NCI-H2227 treated with DMSO at 0.1 percent for 48 hours (cell line): ENCODE measurements at regions not wholly inside any gene's neighbourhood (a gene's known extent, or its start where the extent isn't known, plus 50 kb on each side); places are given as distances from the start of the nearest gene placed in this dataset.

Experiments used
- DNase-seq: peaks from one replicate; lab custom pipeline; 2025; lab: John Stamatoyannopoulos, UW

DNA sequence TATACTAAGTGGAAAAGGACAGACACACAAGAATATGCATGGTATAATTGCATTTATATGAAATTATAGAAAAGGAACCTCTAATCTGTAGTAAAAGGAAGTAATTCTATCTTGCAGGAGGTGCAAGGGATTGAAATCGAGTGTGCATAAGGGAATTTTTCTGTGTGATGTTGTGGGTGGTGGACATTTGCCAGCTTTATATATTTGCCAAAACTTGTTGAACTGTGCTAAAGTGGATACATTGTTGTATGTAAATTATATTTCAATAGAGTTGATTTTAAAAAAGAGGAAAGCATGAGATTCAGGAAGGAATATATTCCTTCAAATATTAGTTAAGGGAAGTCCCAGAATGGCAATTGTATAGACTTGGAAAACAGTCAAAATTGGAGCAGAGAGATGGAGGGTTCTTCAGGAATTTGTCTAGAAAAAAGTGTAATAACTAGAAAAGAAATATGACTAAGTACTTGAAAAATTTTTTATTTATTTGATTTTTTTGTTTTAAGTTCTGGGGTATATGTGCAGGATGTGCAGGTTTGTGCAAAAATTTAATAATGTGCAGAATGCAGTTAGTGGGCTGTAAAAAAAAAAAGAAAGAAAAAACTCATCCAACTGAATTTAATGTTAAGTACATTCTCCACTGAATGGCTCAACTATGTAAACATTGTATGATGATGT is 96.1 kb downstream of the ARL4A start:
- no peak for DNase-seq

DNA sequence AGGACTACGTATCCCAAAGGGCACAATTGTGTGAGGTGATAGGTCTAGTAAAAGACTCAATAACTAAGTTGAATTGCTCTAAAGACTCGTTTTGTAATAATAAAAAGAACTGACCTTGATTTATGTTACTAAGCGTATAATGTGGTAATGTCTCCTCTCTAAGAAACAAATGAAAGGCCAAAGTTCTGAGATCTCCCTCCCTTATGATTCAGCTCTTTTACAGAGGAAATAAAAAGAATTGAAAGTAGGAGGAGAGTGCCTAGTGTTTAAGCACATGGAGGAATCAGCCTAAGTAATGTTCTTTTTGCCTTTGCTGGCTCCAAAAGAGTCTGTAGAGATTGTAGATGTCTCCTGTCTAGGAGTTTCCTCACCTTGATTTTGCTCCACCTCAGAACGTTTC is 98.0 kb downstream of the ARL4A start:
- no peak for DNase-seq

DNA sequence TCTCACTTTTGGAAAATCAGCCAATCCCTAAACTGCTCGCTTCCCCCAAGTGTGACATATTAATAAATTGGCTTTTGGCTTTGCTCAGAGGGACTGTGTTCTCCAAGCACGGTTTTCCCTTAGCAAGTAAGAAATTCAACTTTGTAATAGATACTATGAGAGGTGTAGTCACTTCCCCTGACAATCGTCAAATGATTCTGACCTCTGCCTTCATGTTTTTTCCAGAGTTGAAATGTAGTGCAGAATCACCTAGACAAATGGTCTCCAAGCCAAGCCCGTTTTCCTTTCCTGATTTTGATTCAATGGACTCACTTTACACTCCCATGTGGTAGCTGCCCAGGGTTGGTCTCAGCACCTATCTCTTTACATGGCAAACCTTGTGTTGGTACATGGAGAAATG is 99.1 kb downstream of the ARL4A start:
- DNase-seq: no peak

DNA sequence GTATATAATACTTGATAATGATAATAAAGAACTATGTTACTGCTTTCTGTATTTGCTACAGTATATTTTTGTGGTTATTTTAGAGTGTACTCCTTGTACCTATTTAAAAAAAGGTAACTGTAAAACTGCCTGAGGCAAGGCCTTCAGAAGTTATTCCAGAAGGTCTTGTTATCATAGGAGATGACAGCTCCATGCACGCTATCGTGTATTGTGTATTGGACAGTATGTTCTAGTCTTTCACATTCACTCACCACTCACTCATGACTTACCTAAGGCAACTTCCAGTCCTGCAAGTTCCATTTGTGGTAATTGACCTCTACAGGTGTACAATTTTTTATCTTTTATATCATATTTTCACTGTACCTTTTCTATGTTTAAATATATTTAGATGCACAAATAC is 100.7 kb downstream of the ARL4A start:
- DNase-seq: no peak

DNA sequence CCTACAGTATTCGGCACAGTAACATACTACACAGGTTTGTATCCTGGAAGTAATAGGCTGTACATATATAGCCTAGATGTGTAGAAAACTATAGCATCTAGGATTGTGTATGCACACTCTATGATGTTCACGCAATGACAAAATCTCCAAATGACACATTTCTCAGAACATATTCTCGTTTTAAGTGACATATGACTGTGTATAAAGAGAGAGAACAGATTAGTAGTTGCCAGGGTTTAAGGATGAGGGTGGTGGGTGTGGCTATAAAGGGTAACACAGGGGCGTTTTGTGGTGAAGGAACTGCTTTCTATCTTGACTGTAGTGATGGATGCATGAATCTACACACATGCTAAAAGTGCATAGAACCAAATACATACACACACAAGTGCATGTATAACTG is 101.2 kb downstream of the ARL4A start:
- DNase-seq: no peak

DNA sequence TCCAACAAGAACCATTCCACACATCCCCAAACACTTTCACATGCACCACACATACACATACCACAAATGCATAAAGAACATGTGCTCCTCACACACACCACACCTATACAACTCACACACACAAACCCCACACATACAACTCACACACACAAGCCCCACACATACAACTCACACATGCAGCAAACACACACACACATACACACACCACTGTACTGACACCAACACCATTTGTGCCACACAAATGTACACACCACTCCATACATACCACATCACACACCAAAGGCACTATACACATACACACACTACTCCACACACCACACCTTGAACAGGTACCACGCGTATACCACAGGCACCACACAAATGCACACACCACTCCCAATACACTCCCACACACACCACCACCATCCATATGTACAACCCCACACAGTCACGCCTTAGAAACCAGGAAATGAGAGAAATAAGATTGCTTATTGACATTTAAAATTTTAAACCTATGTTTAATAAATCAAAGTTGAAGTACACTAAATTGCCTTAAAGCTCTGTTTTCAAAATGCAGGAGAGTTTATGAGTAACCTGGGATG is 107.4 kb downstream of the ARL4A start:
- DNase-seq: no peak

DNA sequence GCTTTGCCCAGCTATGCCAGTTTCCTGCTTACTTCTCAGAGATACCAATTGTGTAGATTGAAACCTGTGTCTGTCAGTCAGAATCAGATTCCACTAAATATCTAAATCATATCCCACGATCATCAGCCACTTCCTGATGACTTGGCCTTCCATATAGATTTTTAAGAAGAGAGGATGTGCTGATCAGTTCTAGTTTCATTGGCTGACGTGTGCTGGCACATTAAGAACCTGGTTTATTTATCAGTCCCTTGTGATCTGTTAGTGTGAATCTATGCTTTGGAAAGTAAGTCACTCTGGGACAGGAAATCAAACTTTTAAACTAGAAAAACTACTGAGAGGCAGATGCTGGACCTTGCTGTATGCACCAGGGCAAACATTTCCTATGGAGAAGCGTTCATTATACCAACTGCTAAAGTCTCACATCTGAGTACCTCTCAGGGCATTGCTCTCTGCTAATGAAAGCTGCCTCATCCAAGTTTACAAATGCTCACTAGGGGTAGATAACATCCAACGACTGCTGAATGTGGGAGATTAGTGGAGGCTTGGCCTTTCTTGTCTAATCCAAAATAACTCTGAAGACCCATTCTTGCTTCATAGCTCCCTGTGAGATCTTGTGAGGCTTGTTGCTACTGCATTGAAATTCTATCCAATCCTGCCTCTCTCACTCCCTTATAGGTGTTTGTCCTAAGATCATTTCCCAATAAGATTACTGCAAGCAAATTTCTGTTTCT is 109.1 kb downstream of the ARL4A start:
- DNase-seq: no peak

DNA sequence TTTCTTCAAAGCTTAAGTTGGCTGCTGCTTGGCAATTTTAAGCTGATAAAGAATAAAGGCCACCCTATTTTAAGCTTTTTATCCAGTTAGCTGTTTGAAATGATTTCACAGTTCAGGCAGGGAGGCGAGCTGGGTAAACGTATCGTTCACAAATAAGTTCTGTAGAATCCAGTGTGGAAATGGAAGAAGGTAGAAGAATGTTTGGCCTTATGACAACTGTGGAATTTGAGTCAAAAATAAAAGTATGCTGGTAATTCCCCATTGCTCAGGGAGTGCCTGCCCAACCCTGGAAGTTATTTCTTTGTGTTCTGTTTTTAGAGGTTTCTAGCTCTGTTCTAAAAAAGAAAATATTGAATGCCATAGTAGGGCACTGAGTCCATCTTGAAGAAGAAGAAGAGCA is 113.1 kb downstream of the ARL4A start:
- DNase-seq: no peak

DNA sequence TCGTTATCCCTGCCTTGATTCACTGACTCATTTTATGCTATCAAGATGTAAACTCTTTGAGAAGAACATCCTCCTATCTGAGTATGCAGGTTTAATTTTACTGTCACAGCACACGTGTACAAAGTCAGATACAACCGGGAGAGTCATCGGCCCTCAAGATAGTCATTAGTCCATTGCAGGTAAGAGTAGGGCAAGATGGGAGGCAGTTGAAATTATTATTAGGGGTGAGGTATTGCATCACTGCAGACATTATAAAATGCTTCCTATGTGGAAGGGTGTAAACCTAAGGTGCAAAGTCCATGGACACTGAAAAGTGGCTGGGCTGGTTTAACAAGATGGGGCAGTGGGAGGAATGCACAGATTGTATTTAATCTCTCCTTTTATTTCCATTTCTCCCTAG is 113.7 kb downstream of the ARL4A start:
- no peak for DNase-seq

DNA sequence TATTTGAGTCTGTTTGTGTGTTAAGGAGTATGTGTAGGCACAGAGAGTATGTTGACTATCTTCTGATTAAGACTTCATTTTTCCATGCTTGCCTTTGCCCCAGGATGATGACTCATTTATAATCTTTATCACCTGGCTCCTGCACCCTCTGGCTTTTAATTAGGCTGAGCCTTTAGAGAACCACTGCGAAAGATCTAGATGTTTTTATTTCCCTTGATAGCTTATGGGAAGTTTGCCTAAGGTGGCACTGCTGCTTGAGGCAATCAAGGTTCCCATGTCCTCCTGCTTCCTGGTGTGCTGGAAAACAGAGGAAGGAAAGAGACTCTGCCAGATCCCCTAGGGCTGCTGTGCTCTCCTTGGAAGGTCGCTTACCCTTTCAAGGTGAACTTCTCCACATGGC is 114.6 kb downstream of the ARL4A start:
- DNase-seq: no peak

DNA sequence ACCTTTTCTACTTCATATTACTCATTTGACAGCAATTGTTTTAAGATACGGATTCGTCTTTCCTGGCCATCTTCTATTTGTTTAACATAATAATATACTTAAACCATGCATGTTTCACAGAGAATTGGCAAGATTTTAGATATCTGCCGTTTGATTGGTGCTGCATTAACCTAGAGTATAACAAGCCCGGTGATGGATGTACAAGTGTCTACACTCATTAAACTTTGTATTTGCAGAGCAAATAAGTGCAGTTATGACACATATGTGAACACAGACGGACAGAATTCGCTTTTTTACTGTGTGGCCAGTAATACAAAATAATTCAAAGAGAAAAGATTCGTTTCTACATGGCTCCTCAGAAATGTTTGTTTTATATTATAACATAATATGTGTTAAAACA is 116.1 kb downstream of the ARL4A start:
- DNase-seq: no peak

DNA sequence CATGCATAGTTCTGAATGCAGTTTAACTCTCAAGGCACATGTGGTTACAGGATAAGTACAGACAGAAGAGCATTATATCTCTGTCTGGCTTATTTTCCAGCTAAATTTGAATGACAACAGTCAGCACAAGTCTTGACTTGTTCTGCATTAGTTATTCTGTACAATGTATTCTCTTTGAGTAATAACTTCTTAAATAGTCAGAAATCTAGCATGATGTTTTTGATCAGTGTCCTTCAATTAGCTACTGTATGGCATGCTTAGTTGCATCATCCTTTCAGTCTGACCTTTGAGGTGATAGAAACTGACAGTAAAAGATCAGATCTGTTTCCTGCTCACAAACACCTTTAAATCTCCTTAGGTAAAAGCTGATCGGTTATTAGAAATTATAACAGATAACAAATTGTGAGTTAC is 118.1 kb downstream of the ARL4A start:
- no peak for DNase-seq

DNA sequence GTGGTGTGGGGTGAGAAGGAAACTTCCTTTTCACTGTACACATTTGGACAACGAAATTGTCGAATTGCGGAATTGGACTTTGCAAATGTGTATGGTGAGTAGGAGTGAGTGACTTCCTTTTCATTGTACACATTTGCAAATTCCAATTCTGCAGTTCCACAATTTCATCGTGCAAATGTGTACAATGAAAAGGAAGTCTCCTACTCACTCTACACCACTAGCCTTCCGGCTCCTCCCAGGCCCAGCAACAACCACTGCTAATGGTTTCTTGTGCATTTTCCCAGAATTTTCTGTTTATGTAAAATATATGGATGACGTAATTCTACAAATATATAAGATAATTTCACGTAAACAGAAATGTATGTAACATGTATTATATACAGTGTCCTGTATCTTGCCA is 118.5 kb downstream of the ARL4A start:
- no peak for DNase-seq

DNA sequence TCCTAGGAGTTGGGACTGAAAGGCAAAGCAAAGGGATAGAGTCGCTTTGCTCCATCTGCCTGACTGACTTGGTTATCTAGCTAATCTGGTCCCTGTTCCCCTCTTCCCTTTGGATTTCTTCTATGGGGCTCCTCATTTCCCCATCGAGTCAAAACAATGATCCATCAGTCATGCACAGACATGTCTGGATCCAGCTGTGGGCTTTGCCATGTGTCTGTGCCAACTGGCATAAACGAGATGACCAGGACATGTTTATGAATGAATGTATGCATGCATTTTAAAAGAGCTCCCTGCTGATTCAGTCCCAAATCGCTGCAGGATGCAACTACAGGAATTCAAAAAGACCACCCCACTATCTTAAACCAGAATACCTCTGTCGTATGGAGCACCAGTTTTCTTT is 122.0 kb downstream of the ARL4A start:
- no peak for DNase-seq

DNA sequence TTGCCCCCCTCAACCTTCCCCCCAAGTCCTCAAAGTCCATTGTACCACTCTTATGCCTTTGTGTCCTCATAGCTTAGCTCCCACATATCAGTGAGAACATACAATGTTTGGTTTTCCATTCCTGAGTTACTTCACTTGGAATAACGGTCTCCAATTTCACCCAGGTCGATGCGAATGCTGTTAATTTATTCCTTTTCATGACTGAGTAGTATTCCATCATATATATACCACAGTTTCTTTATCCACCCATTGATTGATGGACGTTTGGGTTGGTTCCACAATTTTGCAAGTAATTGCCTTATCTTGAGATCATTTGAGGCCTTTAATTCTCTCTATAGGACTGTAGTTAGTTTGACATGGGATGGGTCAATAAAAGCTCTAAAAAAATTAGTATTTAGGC is 124.7 kb downstream of the ARL4A start:
- DNase-seq: no peak

DNA sequence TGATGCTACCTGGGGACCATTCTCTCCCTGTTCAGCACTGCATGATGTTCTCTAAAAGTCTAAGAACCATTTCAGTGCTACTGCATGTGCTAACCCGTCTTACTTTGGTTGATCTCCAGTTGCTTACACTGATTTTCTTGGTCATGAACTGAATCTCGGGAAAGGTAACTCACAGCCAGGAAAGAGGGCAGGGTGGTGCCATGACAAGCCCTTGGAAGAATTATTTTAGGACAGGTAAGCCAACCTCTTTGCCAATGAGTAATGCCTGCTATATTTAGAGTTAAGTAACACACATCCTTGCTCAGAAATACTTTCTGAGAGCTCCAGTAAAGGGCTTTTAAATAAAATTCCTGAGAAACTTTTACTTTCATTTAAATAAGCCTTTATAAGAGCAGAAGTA is 126.7 kb downstream of the ARL4A start:
- no peak for DNase-seq

DNA sequence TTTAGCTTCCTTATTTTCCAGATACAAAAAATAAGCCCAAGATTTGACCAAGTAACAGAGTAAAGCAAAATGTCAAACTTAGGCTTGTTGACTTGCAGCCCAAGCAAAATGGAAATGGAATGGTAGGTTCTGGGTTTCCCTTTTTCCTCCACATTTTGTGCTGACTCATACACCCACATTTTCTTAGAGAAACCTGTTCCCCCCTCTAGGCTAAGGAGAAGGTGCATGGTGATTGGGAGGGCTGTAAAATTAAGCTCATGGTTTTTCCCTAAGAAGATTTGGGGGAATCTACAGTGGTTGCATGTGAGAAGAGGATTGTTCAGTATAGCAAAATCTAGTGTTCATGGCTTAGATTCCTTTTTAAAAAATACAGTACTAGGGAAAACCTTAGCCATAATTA is 127.4 kb downstream of the ARL4A start:
- no peak for DNase-seq

DNA sequence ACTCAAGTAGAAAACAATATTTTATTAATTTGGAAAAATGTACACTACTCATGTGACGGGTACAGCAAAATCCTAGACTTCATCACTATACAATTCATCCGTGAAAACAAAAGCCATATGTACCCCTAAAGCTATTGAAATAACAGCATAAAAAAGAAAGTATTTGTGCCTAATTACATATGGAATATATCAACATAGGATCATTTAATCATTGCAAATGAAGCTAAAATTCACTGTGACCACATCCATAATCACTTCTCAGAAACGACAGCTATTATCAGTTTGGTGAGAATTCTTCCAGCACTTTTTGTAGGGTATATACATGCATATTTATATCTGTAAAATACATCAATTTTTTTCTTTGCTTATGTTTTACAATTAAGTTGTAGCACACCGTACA is 128.0 kb downstream of the ARL4A start:
- no peak for DNase-seq

DNA sequence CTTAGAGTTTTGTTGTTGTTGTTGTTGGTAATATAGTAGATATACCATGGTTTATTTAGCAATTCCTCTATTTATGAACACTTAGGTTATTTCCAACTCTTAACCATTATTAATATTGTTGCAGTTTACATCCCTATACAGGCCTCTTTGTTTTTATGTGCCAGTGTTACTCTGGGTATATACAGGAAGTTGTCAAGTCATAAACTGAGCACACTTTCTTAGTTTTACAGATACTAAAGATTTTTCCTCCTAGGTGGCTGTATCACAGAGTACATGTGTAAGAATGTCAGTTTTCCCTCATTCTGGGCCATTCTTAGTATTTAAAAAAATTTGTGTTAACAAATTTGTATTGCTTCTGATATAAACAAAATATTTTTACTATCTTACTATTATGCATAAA is 128.4 kb downstream of the ARL4A start:
- DNase-seq: no peak

DNA sequence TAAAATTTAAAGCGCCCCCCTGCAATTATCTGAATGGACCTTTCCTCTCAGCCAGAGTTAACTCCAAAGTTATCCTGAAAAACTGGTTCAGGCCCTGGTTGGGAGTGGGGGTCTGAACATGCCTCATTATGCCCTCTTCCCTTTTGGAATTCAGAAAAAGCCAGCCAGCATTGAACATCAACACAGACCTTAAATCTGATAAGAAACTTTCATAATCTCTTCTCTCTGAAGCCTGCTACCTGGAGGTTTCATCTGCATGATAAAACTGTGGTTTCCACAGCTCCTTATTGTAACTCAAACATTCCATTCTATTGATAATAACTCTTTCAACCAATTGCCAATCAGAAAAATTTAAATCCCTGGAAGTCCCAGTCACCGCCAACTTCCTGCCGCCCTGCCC is 133.3 kb downstream of the ARL4A start:
- no peak for DNase-seq

DNA sequence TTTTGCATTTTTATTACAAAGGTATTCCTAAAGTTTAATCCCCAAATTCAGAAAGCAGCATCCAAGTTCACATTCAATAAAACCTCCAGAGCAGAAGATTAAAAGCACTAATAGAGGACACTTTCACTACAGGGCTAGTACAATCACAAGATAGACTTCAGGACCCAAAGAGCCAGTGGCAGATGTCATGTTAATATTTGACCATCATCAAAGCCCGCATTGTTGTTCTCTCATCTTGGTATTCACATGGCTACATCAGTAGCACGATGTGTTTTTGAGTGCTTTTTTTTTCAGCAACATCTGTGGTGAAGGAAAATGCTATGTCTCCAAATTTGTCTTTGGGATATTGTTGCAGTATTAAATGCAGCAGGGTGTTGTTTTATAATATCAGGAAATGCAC is 134.3 kb downstream of the ARL4A start:
- no peak for DNase-seq

DNA sequence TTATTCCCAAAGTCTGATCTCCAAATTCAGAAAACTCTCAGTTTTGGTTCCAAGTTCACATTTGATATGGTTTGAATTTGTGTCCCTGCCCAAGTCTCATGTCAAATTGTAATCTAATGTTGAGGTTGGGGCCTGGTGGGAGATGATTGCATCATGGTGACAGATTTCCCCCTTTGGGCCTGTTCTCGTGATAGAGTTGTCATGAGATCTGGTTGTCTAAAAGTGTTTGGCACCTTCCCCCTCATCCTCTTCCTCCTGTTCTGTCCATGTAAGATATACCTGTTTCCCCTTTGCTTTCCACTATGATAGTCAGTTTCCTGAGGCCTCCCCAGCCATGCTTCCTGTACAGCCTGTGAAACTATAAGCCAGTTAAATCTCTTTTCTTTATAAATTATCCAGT is 138.6 kb downstream of the ARL4A start:
- no peak for DNase-seq

DNA sequence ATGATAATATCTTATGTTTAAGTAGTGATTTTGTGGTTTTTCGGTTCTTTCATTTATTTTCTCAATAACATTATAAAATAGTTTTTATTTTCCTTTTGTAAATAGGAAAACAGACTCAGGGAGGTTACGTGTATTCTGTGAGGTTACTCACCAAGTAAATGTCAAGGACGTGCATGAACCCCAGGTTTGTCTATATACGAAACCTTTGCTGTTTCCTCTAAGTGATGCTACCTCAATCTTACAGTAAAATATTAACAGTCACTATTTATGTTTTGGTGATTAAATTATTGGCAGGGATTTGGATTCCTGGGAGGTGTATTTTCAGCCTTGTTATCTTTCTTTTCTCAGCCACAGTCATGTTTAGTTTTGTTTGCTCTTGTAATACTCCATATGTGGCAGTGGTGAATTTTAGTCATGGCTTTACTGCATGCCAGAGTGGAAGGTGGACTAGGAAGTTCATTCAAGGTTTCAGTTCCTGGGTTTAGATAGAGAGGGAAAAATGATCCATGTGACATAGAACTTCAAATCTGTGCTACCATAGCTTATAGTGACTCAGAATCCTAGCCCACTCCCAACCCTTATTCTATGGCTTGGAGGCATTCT is 139.9 kb downstream of the ARL4A start:
- no peak for DNase-seq
